GM13976 (cell line): ENCODE measurements at regions not wholly inside any gene's neighbourhood (a gene's known extent, or its start where the extent isn't known, plus 50 kb on each side); places are given as distances from the start of the nearest gene placed in this dataset.
"Not testable (repeated sequence)": the region's sequence is repeated elsewhere in the genome, so short reads cannot be mapped to it uniquely, and the experiment has no call there.

Experiments used
- DNase-seq: peaks from one replicate; pipeline ENCODE4 v3.0.0; 2012; ENCODE audit warnings: low spot score
- in situ Hi-C: fragments of 300-500 bp; cut with MboI; formaldehyde crosslinking; loops from one replicate; pipeline ENCODE4 v1.12.0; 2022; ENCODE audit warnings: low sequenced_read_pairs, mixed read lengths, inconsistent platforms; ENCODE audit not compliant: unreplicated experiment
- TF ChIP-seq, protein P1 (sequence below): IDR thresholded peaks from 2 replicates; pipeline ENCODE4 v1.5.1; 2012; ENCODE audit warnings: borderline replicate concordance, mild to moderate bottlenecking; ENCODE audit not compliant: insufficient read depth; ENCODE audit errors: extremely low read depth, missing control alignments, control extremely low read depth

DNA sequence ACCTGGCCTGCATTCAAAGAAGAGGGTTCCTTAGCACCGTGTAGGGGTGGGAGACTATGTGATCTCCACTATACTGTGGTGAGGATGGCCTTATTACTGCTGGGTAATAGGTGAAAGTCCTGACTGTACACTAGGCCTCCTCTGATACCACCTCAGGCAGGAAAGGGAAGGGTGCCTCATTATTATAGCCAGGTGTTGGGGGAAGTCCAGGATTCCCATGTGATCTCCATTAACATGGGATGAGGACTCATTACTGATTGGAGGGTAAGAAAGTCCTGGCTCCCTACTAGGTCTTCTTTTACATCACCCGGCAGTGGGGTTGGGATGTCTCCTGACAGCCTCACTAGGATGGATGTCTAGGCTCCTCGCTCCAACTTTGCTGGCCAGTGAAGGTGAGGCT is 252.1 kb downstream of the LRIG3 start:
- DNase-seq, result no peak
- in situ Hi-C loops, result no loop called here
- TF ChIP-seq, protein P1, sequence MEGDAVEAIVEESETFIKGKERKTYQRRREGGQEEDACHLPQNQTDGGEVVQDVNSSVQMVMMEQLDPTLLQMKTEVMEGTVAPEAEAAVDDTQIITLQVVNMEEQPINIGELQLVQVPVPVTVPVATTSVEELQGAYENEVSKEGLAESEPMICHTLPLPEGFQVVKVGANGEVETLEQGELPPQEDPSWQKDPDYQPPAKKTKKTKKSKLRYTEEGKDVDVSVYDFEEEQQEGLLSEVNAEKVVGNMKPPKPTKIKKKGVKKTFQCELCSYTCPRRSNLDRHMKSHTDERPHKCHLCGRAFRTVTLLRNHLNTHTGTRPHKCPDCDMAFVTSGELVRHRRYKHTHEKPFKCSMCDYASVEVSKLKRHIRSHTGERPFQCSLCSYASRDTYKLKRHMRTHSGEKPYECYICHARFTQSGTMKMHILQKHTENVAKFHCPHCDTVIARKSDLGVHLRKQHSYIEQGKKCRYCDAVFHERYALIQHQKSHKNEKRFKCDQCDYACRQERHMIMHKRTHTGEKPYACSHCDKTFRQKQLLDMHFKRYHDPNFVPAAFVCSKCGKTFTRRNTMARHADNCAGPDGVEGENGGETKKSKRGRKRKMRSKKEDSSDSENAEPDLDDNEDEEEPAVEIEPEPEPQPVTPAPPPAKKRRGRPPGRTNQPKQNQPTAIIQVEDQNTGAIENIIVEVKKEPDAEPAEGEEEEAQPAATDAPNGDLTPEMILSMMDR, result no peak

DNA sequence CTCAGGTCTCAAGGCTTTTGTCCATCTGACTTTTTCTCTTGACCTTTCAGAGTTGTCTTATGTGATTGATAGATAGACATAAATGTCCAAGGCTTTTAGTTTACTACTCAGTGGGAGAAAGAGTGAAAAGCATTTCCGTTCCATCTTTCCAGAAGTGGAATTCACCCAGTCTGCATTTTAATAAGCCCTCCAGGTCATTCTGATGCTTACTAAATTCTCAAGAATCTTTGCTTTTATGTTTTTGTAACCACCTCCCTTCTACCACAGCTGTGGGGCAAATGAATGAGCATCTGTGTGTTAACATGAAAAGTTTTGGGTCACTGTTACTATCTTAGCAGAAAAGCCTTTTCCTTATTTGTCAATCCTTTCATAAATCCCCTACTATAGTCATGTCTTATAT is 251.4 kb downstream of the LRIG3 start:
- TF ChIP-seq, protein P1, result no peak
- DNase-seq, result no peak
- in situ Hi-C loops, result no loop called here

DNA sequence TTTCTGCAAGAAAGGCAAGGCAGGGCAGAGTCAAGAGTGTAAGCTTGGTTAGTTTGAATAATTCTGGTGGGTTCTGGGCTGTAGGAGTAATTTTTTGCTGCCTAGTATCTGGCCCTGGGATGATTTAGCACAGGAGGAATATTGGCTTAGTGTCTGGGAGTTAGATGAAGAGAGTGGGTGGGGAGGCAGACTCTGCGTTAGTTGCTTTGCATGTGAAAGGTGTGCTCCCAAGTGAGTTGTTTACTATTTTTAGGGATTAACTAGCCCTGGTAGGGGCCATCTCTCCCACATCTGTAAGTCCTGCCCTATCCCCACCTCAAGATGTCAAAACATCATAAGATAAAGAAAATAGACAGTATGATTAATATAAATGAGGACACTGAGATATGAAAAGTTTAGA is 249.7 kb downstream of the LRIG3 start:
- in situ Hi-C loops, result no loop called here
- no peak for DNase-seq
- TF ChIP-seq, protein P1, result no peak

GRCh38 chr12:58671196-58671595 is 249.1 kb downstream of the LRIG3 start:
- TF ChIP-seq, protein P1, result no peak
- in situ Hi-C loops, result no loop called here
- no peak for DNase-seq

DNA sequence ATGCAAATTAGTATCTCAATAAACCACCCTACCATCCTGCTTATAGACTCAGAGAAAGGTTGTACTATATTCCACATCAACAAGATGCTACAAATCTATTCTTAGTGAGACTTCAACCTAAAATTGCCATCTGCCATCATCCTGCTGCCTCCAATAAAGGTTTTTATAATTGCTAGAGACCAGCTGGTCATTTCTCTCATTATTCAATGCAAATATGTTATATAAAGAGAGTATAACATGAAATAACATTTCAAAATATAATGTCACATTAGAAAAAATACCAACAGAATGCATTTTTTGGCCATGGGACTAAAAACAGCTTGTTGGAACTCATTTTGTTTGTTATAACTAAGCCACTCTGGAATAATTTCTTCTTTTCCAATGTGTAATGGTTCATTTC is 247.3 kb downstream of the LRIG3 start:
- TF ChIP-seq, protein P1, result no peak
- in situ Hi-C loops, result no loop called here
- DNase-seq, result no peak

- DNase-seq, in situ Hi-C loops: not testable (repeated sequence)
Observed at GRCh38 chr12:58677833-58678232, 242.5 kb downstream of the LRIG3 start.

- TF ChIP-seq, protein P1, result no peak
- in situ Hi-C loops, result no loop called here
- DNase-seq, result no peak
Observed at GRCh38 chr12:58678753-58679152, 241.6 kb downstream of the LRIG3 start.
